Nephron progenitor cell (in vitro differentiated cells): ENCODE measurements at regions not wholly inside any gene's neighbourhood (a gene's known extent, or its start where the extent isn't known, plus 50 kb on each side); places are given as distances from the start of the nearest gene placed in this dataset.
"Not testable (repeated sequence)": the region's sequence is repeated elsewhere in the genome, so short reads cannot be mapped to it uniquely, and the experiment has no call there.

Experiments
- DNase-seq: peaks from one replicate; pipeline ENCODE4 v3.0.0; 2021
- H3K27ac Mint-ChIP-seq: 2 replicates; pipeline ENCODE4 v1.8.0; 2021; ENCODE audit warnings: mild to moderate bottlenecking, moderate library complexity, mixed read lengths
- H3K27me3 Mint-ChIP-seq: 2 replicates; pipeline ENCODE4 v1.8.0; 2021; ENCODE audit warnings: mild to moderate bottlenecking, low read depth, mixed read lengths; ENCODE audit not compliant: poor library complexity
- H3K36me3 Mint-ChIP-seq: 2 replicates; pipeline ENCODE4 v1.8.0; 2021; ENCODE audit warnings: low read depth, mixed read lengths
- H3K4me1 Mint-ChIP-seq: 2 replicates; pipeline ENCODE4 v1.8.0; 2021; ENCODE audit warnings: mixed read lengths
- H3K4me3 Mint-ChIP-seq: 2 replicates; pipeline ENCODE4 v1.8.0; 2021; ENCODE audit warnings: mild to moderate bottlenecking, moderate library complexity, mixed read lengths
- H3K9me3 Mint-ChIP-seq: 2 replicates; pipeline ENCODE4 v1.8.0; 2021; ENCODE audit warnings: mild to moderate bottlenecking, moderate library complexity, mixed read lengths
- TF ChIP-seq, protein P1 (sequence below): fragments of 200-600 bp; sonication (generic); IDR thresholded peaks from 2 replicates; pipeline ENCODE4 v1.5.0; 2021; ENCODE audit warnings: antibody characterized with exemption

DNA sequence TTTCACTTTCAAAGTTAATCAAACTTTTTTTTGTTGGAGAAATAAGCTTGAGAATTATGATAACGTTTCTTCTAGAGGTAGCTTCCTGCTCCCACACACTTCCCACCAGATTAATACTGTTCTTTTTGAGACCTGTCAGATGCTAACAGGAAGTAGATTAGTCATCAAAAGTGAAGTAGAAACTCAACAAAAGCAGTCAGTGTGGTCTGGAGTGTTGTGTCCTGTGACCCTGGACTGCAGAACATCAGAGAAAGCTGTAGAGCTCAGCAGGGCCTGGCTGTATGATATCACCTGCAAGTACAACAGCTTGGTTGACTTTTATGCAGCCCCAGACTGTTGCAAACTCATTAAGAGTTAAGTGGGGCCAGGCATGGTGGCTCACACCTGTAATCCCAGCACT, 495.7 kb upstream of the CYLC2 start:
- DNase-seq = no peak
- TF ChIP-seq, protein P1, sequence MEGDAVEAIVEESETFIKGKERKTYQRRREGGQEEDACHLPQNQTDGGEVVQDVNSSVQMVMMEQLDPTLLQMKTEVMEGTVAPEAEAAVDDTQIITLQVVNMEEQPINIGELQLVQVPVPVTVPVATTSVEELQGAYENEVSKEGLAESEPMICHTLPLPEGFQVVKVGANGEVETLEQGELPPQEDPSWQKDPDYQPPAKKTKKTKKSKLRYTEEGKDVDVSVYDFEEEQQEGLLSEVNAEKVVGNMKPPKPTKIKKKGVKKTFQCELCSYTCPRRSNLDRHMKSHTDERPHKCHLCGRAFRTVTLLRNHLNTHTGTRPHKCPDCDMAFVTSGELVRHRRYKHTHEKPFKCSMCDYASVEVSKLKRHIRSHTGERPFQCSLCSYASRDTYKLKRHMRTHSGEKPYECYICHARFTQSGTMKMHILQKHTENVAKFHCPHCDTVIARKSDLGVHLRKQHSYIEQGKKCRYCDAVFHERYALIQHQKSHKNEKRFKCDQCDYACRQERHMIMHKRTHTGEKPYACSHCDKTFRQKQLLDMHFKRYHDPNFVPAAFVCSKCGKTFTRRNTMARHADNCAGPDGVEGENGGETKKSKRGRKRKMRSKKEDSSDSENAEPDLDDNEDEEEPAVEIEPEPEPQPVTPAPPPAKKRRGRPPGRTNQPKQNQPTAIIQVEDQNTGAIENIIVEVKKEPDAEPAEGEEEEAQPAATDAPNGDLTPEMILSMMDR = no peak
- no peaks in the 10 kb centered on the region for H3K27me3 Mint-ChIP-seq
- peaks cover 4% of the 10 kb centered on the region for H3K9me3 Mint-ChIP-seq
- no peaks in the 10 kb centered on the region for H3K36me3 Mint-ChIP-seq
- no peaks in the 10 kb centered on the region for H3K4me1 Mint-ChIP-seq
- H3K4me3 Mint-ChIP-seq = no peak overlapping the region
- H3K27ac Mint-ChIP-seq = no peak overlapping the region

DNA sequence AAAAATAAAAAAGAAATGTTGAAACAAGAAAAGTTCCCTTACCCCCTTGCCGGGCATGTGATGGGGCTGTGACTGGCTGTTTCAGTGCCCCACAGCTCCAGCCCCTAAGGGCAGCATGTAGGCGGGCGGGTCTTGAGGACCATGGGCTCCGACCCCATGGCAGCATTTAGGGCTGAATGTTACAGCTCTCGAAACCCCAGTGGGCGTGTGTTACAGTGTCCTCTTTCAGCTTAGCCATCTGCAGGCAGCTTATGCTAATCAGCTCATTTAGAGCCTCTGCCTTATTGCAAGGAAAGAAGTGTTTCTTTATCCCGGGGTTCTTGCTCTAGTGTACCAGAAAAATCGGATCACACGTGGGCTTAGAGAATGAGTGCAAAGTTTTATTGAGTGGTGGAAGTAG, 497.4 kb upstream of the CYLC2 start:
- no peaks in the 10 kb centered on the region for H3K36me3 Mint-ChIP-seq
- no peaks in the 10 kb centered on the region for H3K4me1 Mint-ChIP-seq
- DNase-seq = no peak
- peaks cover 4% of the 10 kb centered on the region for H3K9me3 Mint-ChIP-seq
- TF ChIP-seq, protein P1 = no peak
- no peak overlapping the region for H3K27ac Mint-ChIP-seq
- H3K27me3 Mint-ChIP-seq = no peaks in the 10 kb centered on the region
- no peak overlapping the region for H3K4me3 Mint-ChIP-seq

DNA sequence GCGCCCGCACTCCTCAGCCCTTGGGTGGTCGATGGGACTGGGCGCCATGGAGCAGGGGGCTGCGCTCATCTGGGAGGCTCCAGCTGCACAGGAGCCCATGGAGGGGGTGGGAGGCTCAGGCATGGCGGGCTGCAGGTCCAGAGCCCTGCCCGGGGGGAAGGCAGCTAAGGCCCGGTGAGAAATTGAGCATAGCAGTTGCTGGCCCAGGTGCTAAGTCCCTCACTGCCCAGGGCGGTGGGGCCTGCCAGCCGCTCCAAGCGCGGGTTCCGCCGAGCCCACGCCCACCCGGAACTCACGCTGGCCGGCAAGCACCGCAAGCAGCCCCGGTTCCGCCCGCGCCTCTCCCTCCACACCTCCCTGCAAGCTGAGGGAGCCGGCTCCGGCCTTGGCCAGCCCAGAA, 508.2 kb upstream of the CYLC2 start:
- not testable (repeated sequence) for H3K9me3 Mint-ChIP-seq, H3K4me1 Mint-ChIP-seq, H3K36me3 Mint-ChIP-seq, H3K27ac Mint-ChIP-seq, H3K27me3 Mint-ChIP-seq, H3K4me3 Mint-ChIP-seq, DNase-seq

DNA sequence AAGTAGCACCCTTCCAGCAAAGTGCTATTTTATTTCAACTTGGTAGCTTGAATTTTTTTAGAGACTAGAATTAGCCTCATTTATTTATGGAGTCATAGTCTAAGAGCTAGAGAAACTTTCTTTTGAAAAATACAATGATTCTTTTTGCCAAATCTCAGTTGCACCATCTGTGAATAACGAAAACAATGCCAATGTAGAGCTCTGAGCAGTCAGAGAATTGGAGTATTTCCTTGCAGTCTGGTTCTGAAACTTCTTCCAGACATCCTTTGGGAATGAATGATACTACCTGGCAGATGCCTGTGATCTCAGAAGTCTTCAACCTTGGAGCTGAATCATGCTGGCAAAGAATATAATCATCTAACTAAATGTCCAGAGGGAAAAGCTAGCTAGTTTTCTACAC, 511.5 kb upstream of the CYLC2 start:
- Mint-ChIP-seq H3K27ac (no peak overlapping the region), H3K4me1 (no peaks in the 10 kb centered on the region), H3K36me3 (no peaks in the 10 kb centered on the region), H3K4me3 (no peak overlapping the region), H3K9me3 (peaks cover 8% of the 10 kb centered on the region), H3K27me3 (no peaks in the 10 kb centered on the region)
- no peak for DNase-seq
- TF ChIP-seq, protein P1 = no peak

DNA sequence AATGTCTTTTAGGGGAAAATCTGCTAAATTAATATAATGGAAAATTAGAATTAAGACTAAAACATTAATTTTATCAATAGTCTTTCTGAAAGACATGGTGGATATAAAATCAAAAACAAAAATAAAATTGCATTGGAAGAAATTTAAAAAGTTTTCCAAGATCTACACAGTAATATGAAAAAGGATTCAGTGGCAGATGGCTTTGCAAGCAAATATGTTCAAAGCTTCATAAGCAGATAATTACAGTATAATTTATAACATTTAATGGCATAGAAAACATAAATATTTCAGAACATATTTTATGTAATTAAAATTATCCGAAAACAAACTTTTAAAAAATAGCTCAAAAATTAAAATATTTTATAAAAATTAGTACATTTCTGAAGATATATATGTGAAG, 512.4 kb upstream of the CYLC2 start:
- H3K36me3 Mint-ChIP-seq = no peaks in the 10 kb centered on the region
- DNase-seq = no peak
- TF ChIP-seq, protein P1 = no peak
- H3K4me1 Mint-ChIP-seq = no peaks in the 10 kb centered on the region
- H3K27ac Mint-ChIP-seq = no peak overlapping the region
- no peak overlapping the region for H3K4me3 Mint-ChIP-seq
- H3K27me3 Mint-ChIP-seq = no peaks in the 10 kb centered on the region
- H3K9me3 Mint-ChIP-seq = peaks cover 8% of the 10 kb centered on the region

DNA sequence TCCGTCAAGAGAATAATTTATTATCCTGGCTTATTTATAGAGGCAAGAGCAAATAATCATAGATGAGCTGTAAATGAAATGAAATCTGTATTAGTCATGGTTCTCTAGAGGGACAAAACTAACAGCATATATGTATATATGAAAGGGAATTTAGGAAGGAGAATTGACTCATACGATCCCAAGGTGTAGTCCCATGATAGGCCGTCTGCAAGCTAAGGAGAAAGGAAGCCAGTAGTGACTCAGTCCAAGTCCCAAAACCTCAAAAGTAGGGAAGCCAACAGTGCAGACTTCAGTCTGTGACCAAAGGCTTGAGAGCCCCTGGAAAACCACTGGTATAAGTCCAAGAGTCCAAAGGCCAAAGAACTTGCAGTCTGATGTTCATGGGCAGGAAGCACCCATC, 515.9 kb upstream of the CYLC2 start:
- Mint-ChIP-seq H3K9me3 (no peaks in the 10 kb centered on the region), H3K36me3 (no peaks in the 10 kb centered on the region), H3K27ac (no peak overlapping the region)

More for the DNA sequence above, 515.9 kb upstream of the CYLC2 start:
- Mint-ChIP-seq H3K4me3 (no peak overlapping the region), H3K4me1 (no peaks in the 10 kb centered on the region), H3K27me3 (no peaks in the 10 kb centered on the region)
- TF ChIP-seq, protein P1 = no peak
- DNase-seq = no peak
